SU-DHL-6 (cell line): ENCODE measurements at regions not wholly inside any gene's neighbourhood (a gene's known extent, or its start where the extent isn't known, plus 50 kb on each side); places are given as distances from the start of the nearest gene placed in this dataset.

Source experiments
- H2AFZ ChIP-seq: fragments of 200-600 bp; sonication (generic); 2 replicates; pipeline ENCODE4 v1.6.1; 2014; ENCODE audit warnings: low read depth, mild to moderate bottlenecking, moderate library complexity, mixed read lengths, antibody characterized with exemption, low read length; ENCODE audit not compliant: severe bottlenecking
- H3F3A ChIP-seq: fragments of 200-600 bp; shearing (Covaris generic); 2 replicates; pipeline ENCODE4 v1.6.0; 2016; ENCODE audit warnings: antibody characterized with exemption, mild to moderate bottlenecking; ENCODE audit not compliant: insufficient read depth
- H3K27ac ChIP-seq: fragments of 200-600 bp; sonication (generic); 2 replicates; pipeline ENCODE4 v1.5.1; 2016; ENCODE audit warnings: low read depth, mild to moderate bottlenecking, low read length, moderate library complexity, mixed read lengths
- H3K27me3 ChIP-seq: fragments of 200-600 bp; sonication (generic), shearing (Covaris generic); 2 replicates; pipeline ENCODE4 v1.6.0; 2014; ENCODE audit warnings: mild to moderate bottlenecking, low read length
- H3K36me3 ChIP-seq: fragments of 200-600 bp; sonication (generic); 2 replicates; pipeline ENCODE4 v1.6.1; 2014; ENCODE audit warnings: mild to moderate bottlenecking, low read length, mixed read lengths
- H3K4me2 ChIP-seq: fragments of 300-600, 200-600 bp; shearing (Covaris generic), sonication (generic); 2 replicates; pipeline ENCODE4 v1.6.0; 2014; ENCODE audit warnings: low read length, low read depth, mild to moderate bottlenecking; ENCODE audit not compliant: poor library complexity, severe bottlenecking
- H3K4me3 ChIP-seq: fragments of 200-600 bp; sonication (generic); 2 replicates; pipeline ENCODE4 v1.5.1; 2014; ENCODE audit warnings: antibody characterized with exemption, low read length, mild to moderate bottlenecking, mixed read lengths; ENCODE audit not compliant: insufficient read depth, poor library complexity, severe bottlenecking
- H3K79me2 ChIP-seq: fragments of 200-600 bp; sonication (generic); 2 replicates; pipeline ENCODE4 v1.6.1; 2014; ENCODE audit warnings: mild to moderate bottlenecking, low read length, moderate library complexity; ENCODE audit not compliant: insufficient read depth
- H3K9ac ChIP-seq: fragments of 200-600 bp; sonication (generic); 2 replicates; pipeline ENCODE4 v1.7.0; 2014; ENCODE audit warnings: mild to moderate bottlenecking, low read length
- H3K9me2 ChIP-seq: fragments of 200-600 bp; sonication (generic); replicated peaks from 2 replicates; pipeline ENCODE4 v1.6.1; 2014; ENCODE audit warnings: low read length; ENCODE audit not compliant: insufficient read depth
- H3K9me3 ChIP-seq: fragments of 200-600 bp; sonication (generic); 2 replicates; pipeline ENCODE4 v1.6.1; 2014; ENCODE audit warnings: low read length, mixed read lengths; ENCODE audit not compliant: insufficient read depth
- H4K20me1 ChIP-seq: fragments of 200-600 bp; sonication (generic); 2 replicates; pipeline ENCODE4 v1.6.1; 2014; ENCODE audit warnings: low read depth, mild to moderate bottlenecking, antibody characterized with exemption, low read length, moderate library complexity, mixed read lengths
- CTCF ChIP-seq: fragments of 200-600 bp; sonication (generic); IDR thresholded peaks from one replicate; pipeline ENCODE4 v1.5.1; 2017; ENCODE audit warnings: antibody characterized with exemption, mild to moderate bottlenecking, low read length, moderate library complexity; ENCODE audit not compliant: insufficient read depth, poor library complexity, severe bottlenecking
- EZH2phosphoT487 ChIP-seq: fragments of 200-600 bp; sonication (generic), shearing (Covaris generic); conservative IDR thresholded peaks from 2 replicates; pipeline ENCODE4 v1.6.1; 2018; ENCODE audit warnings: mild to moderate bottlenecking, antibody characterized with exemption, low read length, moderate library complexity, mixed read lengths

DNA sequence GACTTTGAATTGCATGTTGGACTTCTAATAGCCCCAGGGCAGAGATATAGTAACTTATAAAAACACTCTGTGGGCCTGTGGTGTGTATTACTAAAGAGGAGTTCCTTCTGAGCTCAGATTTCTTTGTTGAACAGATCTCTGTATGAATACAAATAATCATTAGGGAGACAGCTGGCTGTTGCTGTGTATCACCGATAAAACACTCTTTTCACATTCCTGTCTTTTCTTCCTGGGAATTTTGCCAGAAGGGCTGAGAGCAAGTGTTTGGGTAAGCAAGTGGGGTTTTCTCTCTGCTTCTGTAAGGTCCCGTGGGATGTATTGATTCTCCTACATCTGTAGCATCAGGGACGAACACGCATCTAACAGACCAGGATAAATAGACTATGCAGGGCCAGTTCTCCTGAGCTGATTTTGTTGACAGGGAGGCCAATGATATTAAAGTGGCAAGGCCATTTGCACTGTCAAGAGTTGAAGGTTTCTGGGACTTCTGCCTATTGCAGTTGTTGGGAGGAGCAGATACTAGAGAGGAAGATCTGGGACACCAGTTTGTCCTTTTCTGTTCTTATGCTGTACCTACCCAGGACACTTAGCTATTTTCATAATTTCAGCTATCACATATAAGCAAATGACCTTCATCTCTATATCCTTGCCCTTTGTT is 225.9 kb upstream of the CD96 start:
- Histone ChIP-seq H3K9ac (no peak overlapping the region), H3F3A (no peaks in the 10 kb centered on the region), H3K4me2 (no peak overlapping the region), H3K4me3 (no peak overlapping the region), H3K27ac (no peak overlapping the region), H3K36me3 (no peaks in the 10 kb centered on the region), H4K20me1 (no peaks in the 10 kb centered on the region), H3K27me3 (no peaks in the 10 kb centered on the region), H3K79me2 (no peaks in the 10 kb centered on the region), H3K9me2 (no peaks in the 10 kb centered on the region), H2AFZ (no peak overlapping the region), H3K9me3 (no peaks in the 10 kb centered on the region)
- no peak for TF ChIP-seq EZH2phosphoT487
- TF ChIP-seq CTCF = no peak

- Histone ChIP-seq H3K4me3 (no peak overlapping the region), H3K9me2 (no peaks in the 10 kb centered on the region), H3K9ac (no peak overlapping the region), H3K27me3 (no peaks in the 10 kb centered on the region), H3K79me2 (no peaks in the 10 kb centered on the region), H4K20me1 (no peaks in the 10 kb centered on the region), H3K9me3 (no peaks in the 10 kb centered on the region), H3K36me3 (no peaks in the 10 kb centered on the region), H3K4me2 (no peak overlapping the region), H3F3A (no peaks in the 10 kb centered on the region), H3K27ac (no peak overlapping the region), H2AFZ (no peak overlapping the region)
- TF ChIP-seq EZH2phosphoT487 (no peak), CTCF (no peak)
Measured at GRCh38 chr3:111318289-111318688, 223.7 kb upstream of the CD96 start.

DNA sequence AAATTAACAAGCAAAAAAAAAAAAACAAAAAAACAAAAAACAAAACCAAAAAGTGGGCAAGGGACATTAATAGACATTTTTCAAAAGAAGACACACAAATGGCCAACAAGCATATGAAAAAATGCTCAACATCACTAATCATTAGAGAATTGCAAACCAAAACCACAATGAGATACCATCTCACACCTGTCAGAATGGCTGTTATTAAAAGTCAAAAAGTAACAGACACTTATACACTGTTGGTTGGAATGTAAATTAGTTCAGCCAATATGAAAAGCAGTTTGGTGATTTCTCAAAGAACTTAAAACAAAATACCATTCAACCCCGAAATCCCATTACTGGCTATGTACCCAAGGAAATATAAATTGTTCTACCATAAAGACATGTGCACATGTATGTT is 222.4 kb upstream of the CD96 start:
- Histone ChIP-seq H3K79me2 (no peaks in the 10 kb centered on the region), H3K9me3 (no peaks in the 10 kb centered on the region), H3K9me2 (no peaks in the 10 kb centered on the region), H3F3A (no peaks in the 10 kb centered on the region), H3K9ac (no peak overlapping the region), H2AFZ (no peak overlapping the region), H3K27me3 (no peaks in the 10 kb centered on the region), H3K4me2 (no peak overlapping the region), H3K27ac (no peak overlapping the region), H4K20me1 (no peaks in the 10 kb centered on the region), H3K36me3 (no peaks in the 10 kb centered on the region), H3K4me3 (no peak overlapping the region)
- TF ChIP-seq CTCF (no peak), EZH2phosphoT487 (no peak)
